ENCODE measurements at regions not wholly inside any gene's neighbourhood (a gene's known extent, or its start where the extent isn't known, plus 50 kb on each side); places are given as distances from the start of the nearest gene placed in this dataset.

GRCh38 chr7:88396948-88397322 is 90.2 kb upstream of the STEAP4 start:
- Histone ChIP-seq H3K9me3 (no peaks in the 10 kb centered on the region), H3K4me1 (no peaks in the 10 kb centered on the region), H3K27me3 (no peaks in the 10 kb centered on the region), H3K36me3 (no peaks in the 10 kb centered on the region), H3K27ac (no peak overlapping the region), H3K4me3 (no peak overlapping the region)
- TF ChIP-seq, protein P1, sequence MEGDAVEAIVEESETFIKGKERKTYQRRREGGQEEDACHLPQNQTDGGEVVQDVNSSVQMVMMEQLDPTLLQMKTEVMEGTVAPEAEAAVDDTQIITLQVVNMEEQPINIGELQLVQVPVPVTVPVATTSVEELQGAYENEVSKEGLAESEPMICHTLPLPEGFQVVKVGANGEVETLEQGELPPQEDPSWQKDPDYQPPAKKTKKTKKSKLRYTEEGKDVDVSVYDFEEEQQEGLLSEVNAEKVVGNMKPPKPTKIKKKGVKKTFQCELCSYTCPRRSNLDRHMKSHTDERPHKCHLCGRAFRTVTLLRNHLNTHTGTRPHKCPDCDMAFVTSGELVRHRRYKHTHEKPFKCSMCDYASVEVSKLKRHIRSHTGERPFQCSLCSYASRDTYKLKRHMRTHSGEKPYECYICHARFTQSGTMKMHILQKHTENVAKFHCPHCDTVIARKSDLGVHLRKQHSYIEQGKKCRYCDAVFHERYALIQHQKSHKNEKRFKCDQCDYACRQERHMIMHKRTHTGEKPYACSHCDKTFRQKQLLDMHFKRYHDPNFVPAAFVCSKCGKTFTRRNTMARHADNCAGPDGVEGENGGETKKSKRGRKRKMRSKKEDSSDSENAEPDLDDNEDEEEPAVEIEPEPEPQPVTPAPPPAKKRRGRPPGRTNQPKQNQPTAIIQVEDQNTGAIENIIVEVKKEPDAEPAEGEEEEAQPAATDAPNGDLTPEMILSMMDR (IDR thresholded peaks at IDR 0.05) = no peak
- no peak for DNase-seq (ENCODE audit: low spot score)

DNA sequence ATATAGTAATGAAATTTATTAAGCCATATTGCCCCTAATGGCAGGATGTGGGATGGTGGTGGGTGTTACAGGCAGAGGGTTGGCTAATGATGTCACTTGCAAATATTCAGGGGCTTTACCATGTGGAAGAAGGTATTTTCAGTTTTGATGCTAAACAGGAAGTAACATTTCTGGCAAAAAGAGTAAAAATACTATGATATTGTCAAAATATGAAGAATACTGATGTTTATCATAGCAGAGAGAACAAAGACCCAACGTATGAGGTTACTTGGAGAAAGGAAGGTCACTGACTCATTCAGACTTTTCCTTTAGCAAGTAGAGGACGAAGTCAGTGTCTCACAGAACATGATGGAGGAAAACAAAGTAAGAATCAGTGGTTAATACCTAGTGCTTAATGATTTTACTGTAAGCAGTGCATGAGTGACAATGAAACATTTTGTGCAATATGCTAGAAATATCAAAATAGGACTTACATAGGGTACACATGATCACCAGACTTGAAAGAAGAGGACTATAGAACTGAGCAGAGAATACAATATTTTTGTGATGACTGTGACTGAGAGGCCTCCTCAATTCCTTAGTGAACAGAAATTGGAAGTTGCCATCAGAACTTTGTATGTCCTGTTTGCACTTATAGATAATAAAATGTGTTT is 89.7 kb upstream of the STEAP4 start:
- Histone ChIP-seq H3K27me3 (no peaks in the 10 kb centered on the region), H3K36me3 (no peaks in the 10 kb centered on the region), H3K27ac (no peak overlapping the region), H3K4me1 (no peaks in the 10 kb centered on the region), H3K4me3 (no peak overlapping the region), H3K9me3 (no peaks in the 10 kb centered on the region)
- DNase-seq (ENCODE audit: low spot score) = no peak
- TF ChIP-seq, protein P1 (IDR thresholded peaks at IDR 0.05) = no peak

- TF ChIP-seq, protein P1 (IDR thresholded peaks at IDR 0.05) = no peak
- DNase-seq (ENCODE audit: low spot score) = no peak
- Histone ChIP-seq H3K4me1 (no peaks in the 10 kb centered on the region), H3K27ac (no peak overlapping the region), H3K36me3 (no peaks in the 10 kb centered on the region), H3K9me3 (no peaks in the 10 kb centered on the region), H3K4me3 (no peak overlapping the region), H3K27me3 (no peaks in the 10 kb centered on the region)
Measured at GRCh38 chr7:88395715-88396114, 89.0 kb upstream of the STEAP4 start.

DNA sequence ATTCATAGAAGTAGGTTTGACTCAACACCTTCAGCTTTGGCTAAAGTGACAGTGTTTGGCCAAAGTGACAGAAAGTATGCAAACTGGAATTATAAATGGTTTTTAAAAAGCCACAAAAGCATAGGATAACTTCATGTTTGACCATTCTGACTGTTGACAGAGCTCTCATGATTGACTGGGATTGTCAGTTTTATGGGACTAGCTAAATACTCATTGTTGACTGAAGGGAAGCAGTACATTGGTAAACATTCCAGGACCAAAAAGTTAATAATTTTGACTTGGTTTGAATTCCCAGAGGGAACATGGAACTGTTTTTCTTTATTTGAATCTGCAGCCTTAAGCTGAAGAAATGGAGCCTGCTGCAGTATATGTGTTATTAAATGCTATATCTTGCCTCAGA is 84.6 kb upstream of the STEAP4 start:
- Histone ChIP-seq H3K36me3 (no peaks in the 10 kb centered on the region), H3K27me3 (no peaks in the 10 kb centered on the region), H3K4me1 (no peaks in the 10 kb centered on the region), H3K9me3 (no peaks in the 10 kb centered on the region), H3K4me3 (no peak overlapping the region), H3K27ac (no peak overlapping the region)
- no peak for DNase-seq (ENCODE audit: low spot score)
- TF ChIP-seq, protein P1 (IDR thresholded peaks at IDR 0.05) = no peak

DNA sequence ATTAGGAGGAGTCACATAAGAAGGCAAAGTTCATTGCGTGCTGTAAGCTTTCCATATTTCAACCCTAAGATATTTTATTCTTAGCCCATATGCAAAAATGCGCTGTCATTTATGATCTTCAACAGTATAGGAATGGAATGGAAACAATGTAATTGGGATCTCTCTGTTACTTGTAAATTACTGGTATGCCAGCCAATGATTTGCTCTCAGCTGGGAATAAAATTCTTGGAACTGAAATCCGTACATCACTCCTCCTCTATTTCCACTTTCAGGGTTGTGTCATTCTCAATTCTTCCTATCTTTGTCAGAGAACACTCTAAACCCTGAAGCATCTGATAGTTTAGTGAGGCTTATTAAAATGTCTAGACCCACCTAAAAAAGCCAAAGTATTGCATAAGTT is 80.7 kb upstream of the STEAP4 start:
- no peak overlapping the region for H3K27ac ChIP-seq
- TF ChIP-seq, protein P1 (IDR thresholded peaks at IDR 0.05) = no peak
- no peak for DNase-seq (ENCODE audit: low spot score)
- H3K4me3 ChIP-seq = no peak overlapping the region
- no peaks in the 10 kb centered on the region for H3K36me3 ChIP-seq
- H3K9me3 ChIP-seq = no peaks in the 10 kb centered on the region
- no peaks in the 10 kb centered on the region for H3K4me1 ChIP-seq
- no peaks in the 10 kb centered on the region for H3K27me3 ChIP-seq

- no peak for DNase-seq (ENCODE audit: low spot score)
- TF ChIP-seq, protein P1 (IDR thresholded peaks at IDR 0.05) = no peak
- no peaks in the 10 kb centered on the region for H3K27me3 ChIP-seq
- H3K9me3 ChIP-seq = no peaks in the 10 kb centered on the region
- no peaks in the 10 kb centered on the region for H3K36me3 ChIP-seq
- H3K4me3 ChIP-seq = no peak overlapping the region
- H3K4me1 ChIP-seq = no peaks in the 10 kb centered on the region
- no peak overlapping the region for H3K27ac ChIP-seq
Measured at GRCh38 chr7:88386665-88387156, 80.0 kb upstream of the STEAP4 start.
